H9 (cell line): ENCODE measurements at regions not wholly inside any gene's neighbourhood (a gene's known extent, or its start where the extent isn't known, plus 50 kb on each side); places are given as distances from the start of the nearest gene placed in this dataset.

ENCODE experiments used
- DNase-seq: peaks from one replicate; pipeline ENCODE4 v3.0.0-alpha.2; 2017
- H2AFZ ChIP-seq: one replicate; pipeline ENCODE4 v1.6.1; 2013; ENCODE audit warnings: mild to moderate bottlenecking, low read length, control low read depth, moderate library complexity
- H2AK5ac ChIP-seq: 2 replicates; pipeline ENCODE4 v1.6.1; 2013; ENCODE audit warnings: low read length, control low read depth, mixed read lengths; ENCODE audit not compliant: insufficient read length
- H2BK120ac ChIP-seq: one replicate; pipeline ENCODE4 v1.6.1; 2013; ENCODE audit warnings: low read depth, mild to moderate bottlenecking, low read length, control low read depth, inconsistent platforms; ENCODE audit not compliant: poor library complexity, severe bottlenecking
- H2BK12ac ChIP-seq: 2 replicates; pipeline ENCODE4 v1.6.1; 2013; ENCODE audit warnings: low read length, control low read depth, mixed read lengths, low read depth; ENCODE audit not compliant: insufficient read length
- H2BK15ac ChIP-seq: 2 replicates; pipeline ENCODE4 v1.6.1; 2013; ENCODE audit warnings: low read depth, low read length, control low read depth
- H2BK20ac ChIP-seq: one replicate; pipeline ENCODE4 v1.6.1; 2013; ENCODE audit warnings: low read depth, mild to moderate bottlenecking, low read length, control low read depth, inconsistent platforms; ENCODE audit not compliant: poor library complexity, severe bottlenecking
- H2BK5ac ChIP-seq: 2 replicates; pipeline ENCODE4 v1.6.1; 2013; ENCODE audit warnings: low read length, control low read depth, mixed read lengths; ENCODE audit not compliant: insufficient read length
- H3K14ac ChIP-seq: 2 replicates; pipeline ENCODE4 v1.6.1; 2013; ENCODE audit warnings: low read length, control low read depth; ENCODE audit not compliant: insufficient read depth
- H3K18ac ChIP-seq: 2 replicates; pipeline ENCODE4 v1.6.1; 2013; ENCODE audit warnings: low read depth, mild to moderate bottlenecking, mixed read lengths, low read length, control low read depth; ENCODE audit not compliant: insufficient read length
- H3K23ac ChIP-seq: 2 replicates; pipeline ENCODE4 v1.6.1; 2013; ENCODE audit warnings: low read length, control low read depth, mixed read lengths, low read depth; ENCODE audit not compliant: insufficient read length
- H3K23me2 ChIP-seq: 2 replicates; pipeline ENCODE4 v1.6.1; 2013; ENCODE audit warnings: low read depth, mild to moderate bottlenecking, mixed read lengths, low read length, control low read depth; ENCODE audit not compliant: insufficient read length, poor library complexity, severe bottlenecking
- H3K27ac ChIP-seq: 2 replicates; pipeline ENCODE4 v1.5.1; 2013; ENCODE audit warnings: low read length, control low read depth, mixed read lengths, low read depth; ENCODE audit not compliant: insufficient read length
- H3K27me3 ChIP-seq: 2 replicates; pipeline ENCODE4 v1.6.1; 2013; ENCODE audit warnings: low read length, control low read depth, inconsistent platforms; ENCODE audit not compliant: insufficient read depth
- H3K4ac ChIP-seq: 2 replicates; pipeline ENCODE4 v1.6.1; 2013; ENCODE audit warnings: low read depth, mild to moderate bottlenecking, control low read depth, inconsistent platforms, low read length, moderate library complexity
- H3K4me1 ChIP-seq: 2 replicates; pipeline ENCODE4 v1.6.1; 2013; ENCODE audit warnings: low read length, control low read depth, inconsistent platforms; ENCODE audit not compliant: insufficient read depth
- H3K4me2 ChIP-seq: 2 replicates; pipeline ENCODE4 v1.6.1; 2013; ENCODE audit warnings: low read length, control low read depth, mixed read lengths; ENCODE audit not compliant: insufficient read length, insufficient read depth
- H3K56ac ChIP-seq: 2 replicates; pipeline ENCODE4 v1.6.1; 2013; ENCODE audit warnings: low read depth, mild to moderate bottlenecking, mixed read lengths, low read length, control low read depth; ENCODE audit not compliant: insufficient read length
- H3K79me1 ChIP-seq: 2 replicates; pipeline ENCODE4 v1.6.1; 2013; ENCODE audit warnings: low read depth, mild to moderate bottlenecking, moderate library complexity, low read length, control low read depth, inconsistent platforms; ENCODE audit not compliant: insufficient read depth, poor library complexity, severe bottlenecking
- H3K79me2 ChIP-seq: 2 replicates; pipeline ENCODE4 v1.6.1; 2013; ENCODE audit warnings: low read length, control low read depth, inconsistent platforms; ENCODE audit not compliant: insufficient read depth
- H3K9ac ChIP-seq: 2 replicates; pipeline ENCODE4 v1.6.1; 2013; ENCODE audit warnings: low read length, control low read depth, mixed read lengths; ENCODE audit not compliant: insufficient read length; ENCODE audit errors: extremely low read depth
- H3K9me3 ChIP-seq: one replicate; pipeline ENCODE4 v1.6.1; 2013; ENCODE audit warnings: low read depth, low read length, inconsistent platforms; ENCODE audit not compliant: control insufficient read depth
- H3T11ph ChIP-seq: one replicate; pipeline ENCODE4 v1.6.1; 2013; ENCODE audit warnings: mild to moderate bottlenecking, low read length, control low read depth, inconsistent platforms
- H4K20me1 ChIP-seq: one replicate; pipeline ENCODE4 v1.6.1; 2013; ENCODE audit not compliant: control insufficient read depth, insufficient read length, insufficient read depth
- H4K5ac ChIP-seq: 2 replicates; pipeline ENCODE4 v1.6.1; 2013; ENCODE audit warnings: low read depth, mild to moderate bottlenecking, mixed read lengths, low read length, control low read depth; ENCODE audit not compliant: insufficient read length
- H4K8ac ChIP-seq: replicated peaks from 2 replicates; pipeline ENCODE4 v1.6.1; 2013; ENCODE audit warnings: low read length, control low read depth, mixed read lengths, low read depth; ENCODE audit not compliant: insufficient read length
- H4K91ac ChIP-seq: 2 replicates; pipeline ENCODE4 v1.6.1; 2013; ENCODE audit warnings: low read depth, mild to moderate bottlenecking, moderate library complexity, mixed read lengths, low read length, control low read depth; ENCODE audit not compliant: insufficient read length
- H3K27ac Mint-ChIP-seq, 3 experiments: 2 replicates in 2 of 3; 3 replicates in 1 of 3; pipeline ENCODE4 v1.8.0; 2020 to 2021; ENCODE audit warnings: mixed read lengths in 3 of 3, mild to moderate bottlenecking in 1 of 3, moderate library complexity in 1 of 3
- H3K27me3 Mint-ChIP-seq: 2 replicates; pipeline ENCODE4 v1.8.0; 2021; ENCODE audit warnings: low read depth, mild to moderate bottlenecking, moderate library complexity, mixed read lengths
- H3K36me3 Mint-ChIP-seq, 3 experiments: 2 replicates in 2 of 3; 3 replicates in 1 of 3; pipeline ENCODE4 v1.8.0; 2020 to 2021; ENCODE audit warnings: low read depth in 3 of 3, mixed read lengths in 3 of 3; ENCODE audit not compliant: insufficient read depth in 1 of 3
- H3K4me1 Mint-ChIP-seq, 2 experiments: 2 replicates each; pipeline ENCODE4 v1.8.0; 2020; ENCODE audit warnings: mixed read lengths in 2 of 2
- H3K4me3 Mint-ChIP-seq, 2 experiments: 2 replicates in 1 of 2; 3 replicates in 1 of 2; pipeline ENCODE4 v1.8.0; 2020 to 2021; ENCODE audit warnings: mild to moderate bottlenecking in 2 of 2, mixed read lengths in 2 of 2, moderate library complexity in 1 of 2
- H3K9me3 Mint-ChIP-seq, 2 experiments: 2 replicates in 1 of 2; 3 replicates in 1 of 2; pipeline ENCODE4 v1.8.0; 2020; ENCODE audit warnings: mild to moderate bottlenecking in 2 of 2, mixed read lengths in 2 of 2, moderate library complexity in 1 of 2
- WGBS: extraction: QIAGEN DNeasy Blood & Tissue Kit; methylation state at CpG from one replicate; pipeline ENCODE4 v1.1.7; 2013; ENCODE audit warnings: missing lambda C conversion rate, low lambda C conversion rate, mixed read lengths; ENCODE audit not compliant: insufficient read length; ENCODE audit errors: extremely low coverage; 5-methylcytosine and 5-hydroxymethylcytosine counted together
- TF ChIP-seq, protein P1 (sequence below): fragments of 200-600 bp; sonication (generic); conservative IDR thresholded peaks from 3 replicates; pipeline ENCODE4 v1.8.0; 2021; ENCODE audit warnings: antibody characterized with exemption, mild to moderate bottlenecking

DNA sequence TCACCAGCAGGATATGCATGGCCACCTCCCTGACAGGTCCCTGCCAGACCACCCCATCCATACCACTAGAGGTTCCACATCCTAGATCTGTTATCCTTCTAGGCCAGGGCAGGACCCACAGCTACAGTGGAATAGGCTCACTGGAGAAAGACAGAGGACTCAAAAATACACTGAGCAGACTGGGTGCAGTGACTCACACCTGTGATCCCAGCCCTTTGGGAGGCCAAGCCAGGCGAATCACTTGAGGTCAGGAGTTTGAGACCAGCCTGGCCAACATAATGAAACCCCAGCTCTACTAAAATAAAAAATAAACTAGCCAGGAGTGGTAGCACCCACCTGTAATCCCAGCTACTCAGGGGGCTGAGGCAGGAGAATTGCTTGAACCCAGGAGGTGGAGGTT lies 56.5 kb upstream of the TESK1 start:
- H4K5ac ChIP-seq, result no peak overlapping the region
- H3K9me3 ChIP-seq, result no peaks in the 10 kb centered on the region
- Mint-ChIP-seq H3K4me1 (no peaks in the 10 kb centered on the region), H3K27ac (no peak overlapping the region), H3K4me3 (no peak overlapping the region), H3K9me3 (no peaks in the 10 kb centered on the region), H3K36me3 (peaks cover 0 to 8% (median 5%) of the 10 kb centered on the region in 3 experiments; a peak in 4 of 7 replicates), H3K27me3 (no peaks in the 10 kb centered on the region; the same call in 1 of the 2 replicates)
- H2AK5ac ChIP-seq, result no peak overlapping the region
- H3K56ac ChIP-seq, result no peak overlapping the region
- no peaks in the 10 kb centered on the region for H3K79me1 ChIP-seq
- TF ChIP-seq, protein P1, sequence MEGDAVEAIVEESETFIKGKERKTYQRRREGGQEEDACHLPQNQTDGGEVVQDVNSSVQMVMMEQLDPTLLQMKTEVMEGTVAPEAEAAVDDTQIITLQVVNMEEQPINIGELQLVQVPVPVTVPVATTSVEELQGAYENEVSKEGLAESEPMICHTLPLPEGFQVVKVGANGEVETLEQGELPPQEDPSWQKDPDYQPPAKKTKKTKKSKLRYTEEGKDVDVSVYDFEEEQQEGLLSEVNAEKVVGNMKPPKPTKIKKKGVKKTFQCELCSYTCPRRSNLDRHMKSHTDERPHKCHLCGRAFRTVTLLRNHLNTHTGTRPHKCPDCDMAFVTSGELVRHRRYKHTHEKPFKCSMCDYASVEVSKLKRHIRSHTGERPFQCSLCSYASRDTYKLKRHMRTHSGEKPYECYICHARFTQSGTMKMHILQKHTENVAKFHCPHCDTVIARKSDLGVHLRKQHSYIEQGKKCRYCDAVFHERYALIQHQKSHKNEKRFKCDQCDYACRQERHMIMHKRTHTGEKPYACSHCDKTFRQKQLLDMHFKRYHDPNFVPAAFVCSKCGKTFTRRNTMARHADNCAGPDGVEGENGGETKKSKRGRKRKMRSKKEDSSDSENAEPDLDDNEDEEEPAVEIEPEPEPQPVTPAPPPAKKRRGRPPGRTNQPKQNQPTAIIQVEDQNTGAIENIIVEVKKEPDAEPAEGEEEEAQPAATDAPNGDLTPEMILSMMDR, result no peak
- no peak overlapping the region; the same call in 1 of the 2 replicates for H3K14ac ChIP-seq
- H2BK5ac ChIP-seq, result no peak overlapping the region
- H2BK20ac ChIP-seq, result no peak overlapping the region
- no peaks in the 10 kb centered on the region for H3K27me3 ChIP-seq
- H4K8ac ChIP-seq, result no peak overlapping the region
- H3K9ac ChIP-seq, result no peak overlapping the region
- H2AFZ ChIP-seq, result no peak overlapping the region
- H3K23me2 ChIP-seq, result no peaks in the 10 kb centered on the region
- H3K23ac ChIP-seq, result no peak overlapping the region
- no CpG with 5 or more reads among the region's 1 CpG for WGBS
- no peak overlapping the region for H3K4ac ChIP-seq
- H3K4me2 ChIP-seq, result no peak overlapping the region
- DNase-seq, result no peak
- no peak overlapping the region for H3K18ac ChIP-seq
- H3T11ph ChIP-seq, result no peak overlapping the region
- no peak overlapping the region for H2BK12ac ChIP-seq
- H4K91ac ChIP-seq, result no peak overlapping the region
- no peak overlapping the region for H3K27ac ChIP-seq
- no peaks in the 10 kb centered on the region for H3K79me2 ChIP-seq
- H2BK120ac ChIP-seq, result no peak overlapping the region
- no peak overlapping the region for H2BK15ac ChIP-seq
- H3K4me1 ChIP-seq, result no peaks in the 10 kb centered on the region
- H4K20me1 ChIP-seq, result no peaks in the 10 kb centered on the region
